Peyer's patch (tissue), 4 donors: ENCODE measurements at regions not wholly inside any gene's neighbourhood (a gene's known extent, or its start where the extent isn't known, plus 50 kb on each side); places are given as distances from the start of the nearest gene placed in this dataset.

ENCODE experiments used
- DNase-seq, 3 donors: peaks; one replicate each; pipeline ENCODE4 v3.0.0-alpha.2; 2017 to 2019
- H3K27ac ChIP-seq, 4 donors: fragments of 200-600 bp; sonication (generic); one replicate each; pipeline ENCODE4 v1.5.1; 2016 to 2019
- H3K27me3 ChIP-seq, 2 donors: fragments of 200-600 bp; sonication (generic); one replicate each; pipeline ENCODE4 v1.5.1; 2019
- H3K36me3 ChIP-seq, 3 donors: fragments of 200-600 bp; sonication (generic); one replicate each; pipeline ENCODE4 v1.5.1; 2016 to 2019
- H3K4me1 ChIP-seq, 4 donors: fragments of 200-600 bp; sonication (generic); one replicate each; pipeline ENCODE4 v1.5.1; 2016 to 2019
- H3K4me3 ChIP-seq, 4 donors: fragments of 200-600 bp; sonication (generic); 1 replicate in 3 of 4; 2 replicates in 1 of 4; pipeline ENCODE4 v1.5.1; 2016 to 2019; ENCODE audit warnings: mild to moderate bottlenecking in 1 of 4
- H3K9me3 ChIP-seq, 4 donors: fragments of 200-600 bp; sonication (generic); one replicate each; pipeline ENCODE4 v1.5.1; 2016 to 2019; ENCODE audit warnings: mild to moderate bottlenecking in 1 of 4
- POLR2A ChIP-seq, 2 donors: fragments of 450-650 bp; IDR thresholded peaks; one replicate each; pipeline ENCODE4 v1.5.1; 2017; ENCODE audit warnings: antibody characterized with exemption in 2 of 2, mild to moderate bottlenecking in 2 of 2, moderate library complexity in 2 of 2
- TF ChIP-seq, protein P1 (sequence below), 6 experiments: fragments of 450-650 bp in 4 of 6; fragments of 200-600 bp in 2 of 6; sonication (generic) in 1 of 6; IDR thresholded peaks; one replicate each; pipeline ENCODE4 v1.5.1; 2017 to 2019; ENCODE audit warnings: antibody characterized with exemption in 6 of 6, mild to moderate bottlenecking in 3 of 6, moderate library complexity in 1 of 6

- Histone ChIP-seq H3K9me3 (no peaks in the 10 kb centered on the region), H3K4me1 (no peaks in the 10 kb centered on the region), H3K27ac (no peak overlapping the region), H3K4me3 (no peak overlapping the region), H3K27me3 (no peaks in the 10 kb centered on the region), H3K36me3 (no peaks in the 10 kb centered on the region)
- no peak for DNase-seq
- TF ChIP-seq, protein P1, sequence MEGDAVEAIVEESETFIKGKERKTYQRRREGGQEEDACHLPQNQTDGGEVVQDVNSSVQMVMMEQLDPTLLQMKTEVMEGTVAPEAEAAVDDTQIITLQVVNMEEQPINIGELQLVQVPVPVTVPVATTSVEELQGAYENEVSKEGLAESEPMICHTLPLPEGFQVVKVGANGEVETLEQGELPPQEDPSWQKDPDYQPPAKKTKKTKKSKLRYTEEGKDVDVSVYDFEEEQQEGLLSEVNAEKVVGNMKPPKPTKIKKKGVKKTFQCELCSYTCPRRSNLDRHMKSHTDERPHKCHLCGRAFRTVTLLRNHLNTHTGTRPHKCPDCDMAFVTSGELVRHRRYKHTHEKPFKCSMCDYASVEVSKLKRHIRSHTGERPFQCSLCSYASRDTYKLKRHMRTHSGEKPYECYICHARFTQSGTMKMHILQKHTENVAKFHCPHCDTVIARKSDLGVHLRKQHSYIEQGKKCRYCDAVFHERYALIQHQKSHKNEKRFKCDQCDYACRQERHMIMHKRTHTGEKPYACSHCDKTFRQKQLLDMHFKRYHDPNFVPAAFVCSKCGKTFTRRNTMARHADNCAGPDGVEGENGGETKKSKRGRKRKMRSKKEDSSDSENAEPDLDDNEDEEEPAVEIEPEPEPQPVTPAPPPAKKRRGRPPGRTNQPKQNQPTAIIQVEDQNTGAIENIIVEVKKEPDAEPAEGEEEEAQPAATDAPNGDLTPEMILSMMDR (IDR thresholded peaks at IDR 0.05): no peak
- TF ChIP-seq POLR2A (IDR thresholded peaks at IDR 0.05): no peak
Measured at GRCh38 chr2:5175231-5175630, 517.0 kb upstream of the SOX11 start.

DNA sequence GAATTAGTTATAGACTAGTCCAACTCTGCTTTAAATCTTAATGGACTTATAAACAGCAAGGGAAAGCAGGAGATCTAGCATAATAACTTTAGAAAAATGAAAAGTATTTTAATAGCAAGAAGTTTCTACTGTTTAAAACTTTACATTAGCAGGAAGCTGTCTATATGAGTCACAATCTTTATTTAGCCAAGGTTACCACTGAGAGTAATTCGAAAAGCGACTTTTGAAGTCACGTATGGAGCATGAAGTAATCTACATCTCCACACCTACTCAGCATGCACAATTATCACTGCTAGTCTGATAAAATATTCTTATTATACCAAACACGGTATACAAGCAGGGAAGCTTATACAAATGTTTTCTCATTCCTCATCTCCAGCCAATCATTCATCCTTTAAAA, 515.4 kb upstream of the SOX11 start:
- TF ChIP-seq POLR2A (IDR thresholded peaks at IDR 0.05): no peak
- TF ChIP-seq, protein P1 (IDR thresholded peaks at IDR 0.05): no peak
- no peaks in the 10 kb centered on the region for H3K27me3 ChIP-seq
- no peaks in the 10 kb centered on the region for H3K4me1 ChIP-seq
- no peak for DNase-seq
- no peaks in the 10 kb centered on the region for H3K9me3 ChIP-seq
- H3K27ac ChIP-seq: no peak overlapping the region
- H3K4me3 ChIP-seq: no peak overlapping the region
- no peaks in the 10 kb centered on the region for H3K36me3 ChIP-seq

GRCh38 chr2:5183031-5183430, 509.2 kb upstream of the SOX11 start:
- Histone ChIP-seq H3K36me3 (no peaks in the 10 kb centered on the region), H3K9me3 (peaks cover 0 to 4% (median 0%) of the 10 kb centered on the region in 4 donors), H3K4me1 (no peaks in the 10 kb centered on the region), H3K27ac (no peak overlapping the region), H3K4me3 (no peak overlapping the region), H3K27me3 (no peaks in the 10 kb centered on the region)
- DNase-seq: no peak
- TF ChIP-seq, protein P1 (IDR thresholded peaks at IDR 0.05): no peak
- TF ChIP-seq POLR2A (IDR thresholded peaks at IDR 0.05): no peak

- no peak for DNase-seq
- Histone ChIP-seq H3K27ac (no peak overlapping the region), H3K36me3 (no peaks in the 10 kb centered on the region), H3K4me3 (no peak overlapping the region), H3K4me1 (no peaks in the 10 kb centered on the region), H3K9me3 (peaks cover 0 to 6% (median 0%) of the 10 kb centered on the region in 4 donors), H3K27me3 (no peaks in the 10 kb centered on the region)
- no peak for TF ChIP-seq POLR2A (IDR thresholded peaks at IDR 0.05)
- TF ChIP-seq, protein P1 (IDR thresholded peaks at IDR 0.05): no peak
Measured at GRCh38 chr2:5187283-5187682, 504.9 kb upstream of the SOX11 start.

- no peaks in the 10 kb centered on the region for H3K27me3 ChIP-seq
- DNase-seq: no peak
- peaks cover 0 to 9% (median 0%) of the 10 kb centered on the region in 4 donors for H3K9me3 ChIP-seq
- H3K27ac ChIP-seq: no peak overlapping the region
- TF ChIP-seq, protein P1 (IDR thresholded peaks at IDR 0.05): no peak
- TF ChIP-seq POLR2A (IDR thresholded peaks at IDR 0.05): no peak
- no peaks in the 10 kb centered on the region for H3K4me1 ChIP-seq
- no peaks in the 10 kb centered on the region for H3K36me3 ChIP-seq
- H3K4me3 ChIP-seq: no peak overlapping the region
Measured at GRCh38 chr2:5188636-5189035, 503.5 kb upstream of the SOX11 start.

DNA sequence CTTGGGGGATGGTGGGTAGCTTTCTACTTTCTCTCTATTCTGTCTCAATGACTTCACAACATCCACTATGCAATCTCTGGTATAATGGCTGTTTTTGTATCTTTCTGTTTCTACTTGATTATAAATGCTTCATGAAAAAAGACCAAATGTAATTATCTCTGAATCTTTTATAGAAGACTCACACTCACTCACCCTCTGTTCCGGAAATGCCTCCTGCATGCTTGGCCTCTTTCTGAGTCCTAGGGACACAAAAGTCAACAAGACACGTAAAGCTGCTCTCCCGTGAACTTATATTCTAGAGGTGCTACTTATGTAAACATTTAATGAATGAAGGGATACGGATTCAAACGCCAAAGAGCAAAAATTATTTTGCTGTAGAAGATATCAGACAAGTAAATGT, 502.2 kb upstream of the SOX11 start:
- H3K27ac ChIP-seq: no peak overlapping the region
- TF ChIP-seq, protein P1 (IDR thresholded peaks at IDR 0.05): no peak
- TF ChIP-seq POLR2A (IDR thresholded peaks at IDR 0.05): no peak
- H3K4me1 ChIP-seq: no peaks in the 10 kb centered on the region
- no peaks in the 10 kb centered on the region for H3K27me3 ChIP-seq
- DNase-seq: no peak
- no peak overlapping the region for H3K4me3 ChIP-seq
- H3K36me3 ChIP-seq: no peaks in the 10 kb centered on the region
- H3K9me3 ChIP-seq: peaks cover 0 to 9% (median 0%) of the 10 kb centered on the region in 4 donors
